ENCODE measurements at regions not wholly inside any gene's neighbourhood (a gene's known extent, or its start where the extent isn't known, plus 50 kb on each side); places are given as distances from the start of the nearest gene placed in this dataset.
"Not testable (repeated sequence)": the region's sequence is repeated elsewhere in the genome, so short reads cannot be mapped to it uniquely, and the experiment has no call there.

DNA sequence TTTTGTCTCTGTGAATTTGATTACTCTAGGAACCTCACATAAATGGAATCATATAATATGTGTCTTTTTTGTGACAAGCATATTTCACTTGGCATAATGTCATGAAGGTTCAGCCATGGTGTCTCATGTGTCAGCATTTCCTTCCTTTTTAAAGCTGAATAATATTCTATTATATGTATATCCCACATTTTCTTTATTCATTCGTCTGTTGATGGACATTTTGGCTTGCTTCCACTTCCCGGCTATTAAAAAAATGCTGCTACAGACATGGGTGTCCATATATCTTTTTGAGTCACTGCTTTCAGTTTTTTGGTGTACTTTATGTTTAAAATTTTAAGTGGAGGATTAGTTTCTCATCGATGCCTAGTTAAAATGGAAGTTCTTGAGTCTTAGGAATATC is 59.8 kb upstream of the C5orf63 start:
- no peak for DNase-seq (ENCODE audit: low spot score in 2 of 2)
- no peak for FAIRE-seq

DNA sequence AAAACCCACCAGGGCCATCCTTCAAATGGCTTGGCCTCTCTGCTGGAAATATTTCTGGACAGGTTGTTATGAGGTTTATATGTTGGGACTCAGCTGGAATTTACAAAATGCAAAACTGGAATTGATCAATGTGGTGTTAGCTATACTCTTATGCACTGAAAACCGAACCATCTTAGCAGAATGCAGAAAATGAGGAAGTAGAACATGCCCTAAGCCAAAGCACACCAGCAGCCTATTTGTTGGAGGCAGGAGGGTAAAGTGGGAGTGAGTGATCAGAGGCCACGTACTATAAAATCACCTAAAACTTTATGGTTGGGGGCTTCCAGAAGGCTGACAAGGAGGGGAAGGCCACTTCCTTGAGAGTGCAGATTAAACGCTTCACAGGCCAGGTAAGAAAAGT is 63.6 kb upstream of the C5orf63 start:
- DNase-seq (ENCODE audit: low spot score in 2 of 2): no peak
- FAIRE-seq: no peak

DNA sequence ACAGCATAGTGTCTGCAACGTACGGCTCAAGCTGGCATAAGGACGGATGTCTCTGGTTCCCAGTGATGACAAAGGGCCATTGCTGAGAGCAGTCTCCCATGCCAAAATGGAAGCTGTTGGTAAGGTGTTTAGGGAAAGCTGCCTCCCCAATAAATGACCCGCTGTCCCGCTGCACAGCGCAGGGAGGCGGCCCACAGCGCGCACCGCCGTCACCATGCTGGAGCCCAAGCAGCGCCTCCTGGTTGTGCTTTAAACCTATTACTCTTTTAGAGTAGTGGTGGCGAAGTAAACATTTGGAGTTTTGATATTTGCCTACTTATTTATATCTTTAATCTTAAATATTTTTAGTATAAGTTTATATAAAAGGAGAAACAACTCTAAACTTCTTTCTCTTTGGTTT is 70.4 kb upstream of the C5orf63 start:
- DNase-seq (ENCODE audit: low spot score in 2 of 2): no peak
- FAIRE-seq: no peak

DNA sequence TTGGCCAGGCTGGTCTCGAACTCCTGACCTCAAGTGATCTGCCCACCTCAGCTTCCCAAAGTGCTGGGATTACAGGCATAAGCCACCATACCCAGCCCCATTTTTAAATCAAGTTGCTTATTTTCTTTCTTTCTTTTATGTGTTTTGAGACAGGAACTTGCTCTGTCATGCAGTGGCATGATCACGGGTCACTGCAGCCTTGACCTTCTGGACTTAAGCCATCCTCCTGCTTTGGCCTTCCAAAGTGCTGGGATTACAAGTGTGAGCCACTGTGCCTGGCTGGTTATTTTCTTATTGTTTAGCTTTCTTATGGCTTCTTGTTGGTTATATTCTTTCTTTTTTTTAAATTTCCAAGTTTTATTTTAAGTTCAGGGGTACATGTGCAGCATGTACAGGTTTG is 79.7 kb upstream of the C5orf63 start:
- DNase-seq (ENCODE audit: low spot score in 2 of 2) (no peak), FAIRE-seq (no peak)

DNA sequence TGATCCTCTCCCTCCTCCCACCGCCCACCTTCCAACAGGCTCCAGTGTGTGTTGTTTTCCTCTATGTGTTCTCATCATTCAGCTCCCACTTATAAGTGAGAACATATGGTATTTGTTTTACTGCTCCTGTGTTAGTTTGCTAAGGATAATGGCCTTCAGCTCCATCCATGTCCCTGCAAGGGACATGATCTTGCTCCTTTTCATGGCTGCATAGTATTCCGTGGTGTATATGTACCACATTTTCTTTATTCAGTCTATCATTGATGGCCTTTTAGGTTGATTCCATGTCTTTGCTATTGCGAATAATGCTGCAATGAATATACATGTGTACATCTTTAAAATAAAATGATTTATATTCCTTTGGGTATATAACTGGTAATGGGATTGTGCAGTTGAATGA is 80.2 kb upstream of the C5orf63 start:
- DNase-seq (ENCODE audit: low spot score in 2 of 2): no peak
- no peak for FAIRE-seq

DNA sequence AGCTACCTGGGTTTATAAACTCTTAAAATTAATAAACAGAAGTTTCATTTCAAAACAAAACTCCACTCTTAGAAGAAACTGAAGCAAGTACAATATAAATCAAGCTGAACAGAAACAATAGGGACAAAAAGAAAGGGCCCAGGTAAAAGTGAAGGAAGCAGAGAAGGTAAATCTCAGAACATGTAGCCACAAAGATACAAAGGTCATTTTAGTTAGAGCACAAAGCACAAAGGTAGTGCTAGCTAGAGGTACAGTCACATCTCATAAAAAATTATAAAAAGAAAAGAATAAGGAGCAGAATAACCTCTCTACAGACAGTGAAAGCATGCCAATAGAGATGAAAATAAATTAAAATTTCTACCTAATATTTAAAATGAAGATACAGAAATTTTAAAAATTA is 90.4 kb upstream of the C5orf63 start:
- DNase-seq (ENCODE audit: low spot score in 2 of 2): no peak
- no peak for FAIRE-seq

DNA sequence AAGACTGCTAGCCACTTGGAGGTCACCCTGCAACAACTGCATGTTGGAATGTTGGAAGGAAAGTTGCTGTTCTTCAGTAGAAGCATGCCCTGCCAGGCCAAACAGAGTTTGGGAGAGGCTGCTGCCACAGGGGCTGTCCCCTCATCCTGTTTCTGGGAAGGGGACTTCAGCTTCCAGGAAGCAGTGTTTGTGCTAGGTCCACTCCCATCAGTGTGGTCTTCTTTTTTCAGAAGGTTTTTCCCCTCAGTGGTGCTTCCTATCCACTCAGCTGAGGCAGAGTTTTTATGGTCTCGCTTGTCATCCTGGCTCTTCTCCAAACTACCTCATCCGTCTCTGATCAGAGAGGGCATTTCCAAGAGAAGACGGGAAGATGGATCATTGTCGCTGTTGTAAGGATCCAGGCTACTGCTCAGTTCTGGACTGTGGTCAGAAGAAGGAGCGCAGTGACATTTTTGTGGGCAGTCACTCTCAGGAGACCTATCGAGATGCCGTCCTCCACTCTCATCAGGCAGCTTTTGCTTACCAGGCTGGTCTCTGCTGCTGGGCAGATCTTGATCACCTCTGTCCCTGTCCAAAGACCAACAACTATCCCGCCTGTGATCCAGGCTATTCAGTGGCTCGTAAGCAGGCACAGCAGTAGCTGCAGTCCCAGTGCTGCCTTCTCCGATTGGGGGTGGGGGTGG is 97.8 kb upstream of the C5orf63 start:
- FAIRE-seq: no peak
- no peak for DNase-seq (ENCODE audit: low spot score in 2 of 2)

DNA sequence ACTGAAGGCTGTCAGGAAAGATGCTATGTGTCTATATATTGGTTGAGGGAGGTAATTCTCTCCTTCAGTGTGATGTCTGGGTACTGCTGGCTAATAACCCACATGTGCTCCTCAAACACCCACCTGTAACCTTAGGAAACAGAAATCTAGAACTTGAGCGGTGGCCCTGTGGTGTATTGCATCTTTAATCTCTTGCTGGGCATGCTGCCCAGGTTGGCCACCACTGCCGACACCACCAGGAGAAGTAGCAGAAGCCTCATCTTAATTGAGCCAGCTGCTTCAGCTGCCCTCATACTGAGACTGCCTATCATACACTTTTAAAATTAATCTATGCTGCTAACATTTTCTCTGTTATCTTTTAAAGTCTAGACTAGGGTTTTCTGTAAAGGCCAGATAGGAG is 103.5 kb upstream of the C5orf63 start:
- DNase-seq (ENCODE audit: low spot score in 2 of 2) (no peak), FAIRE-seq (no peak)

DNA sequence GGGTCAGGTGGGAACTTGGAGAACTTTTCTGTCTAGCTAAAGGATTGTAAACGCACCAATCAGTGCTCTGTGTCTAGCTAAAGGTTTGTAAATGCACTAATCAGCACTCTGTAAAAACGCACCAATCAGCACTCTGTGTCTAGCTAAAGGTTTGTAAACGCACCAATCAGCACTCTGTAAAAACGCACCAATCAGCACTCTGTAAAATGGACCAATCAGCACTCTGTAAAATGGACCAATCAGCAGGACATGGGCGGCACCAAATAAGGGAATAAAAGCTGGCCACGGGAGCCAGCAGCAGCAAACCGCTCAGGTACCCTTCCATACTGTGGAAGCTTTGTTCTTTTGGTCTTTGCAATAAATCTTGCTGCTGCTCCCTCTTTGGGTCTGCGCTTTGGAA is 108.0 kb upstream of the MEGF10 start:
- not testable (repeated sequence) for FAIRE-seq; DNase-seq (ENCODE audit: low spot score in 2 of 2)

DNA sequence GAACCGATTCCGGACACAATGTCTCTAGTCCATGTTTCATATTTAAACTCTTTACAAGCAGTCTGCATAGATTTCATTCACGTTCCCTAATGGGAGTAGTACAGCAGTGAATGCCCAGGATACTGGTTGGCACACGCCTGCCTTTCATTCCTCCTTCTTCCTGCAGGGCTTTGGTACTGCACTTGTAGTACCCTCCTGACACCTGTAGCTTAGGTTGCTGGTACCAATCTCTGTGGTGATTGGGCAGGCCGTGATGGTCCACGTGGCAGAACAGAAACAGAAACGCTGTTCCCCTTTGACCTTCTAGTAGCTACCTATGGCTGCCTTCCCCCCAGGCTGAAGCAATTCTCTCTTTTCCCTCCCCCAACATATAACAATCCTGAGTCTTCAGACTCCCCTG is 107.3 kb upstream of the MEGF10 start:
- DNase-seq (ENCODE audit: low spot score in 2 of 2) (no peak), FAIRE-seq (no peak)

DNA sequence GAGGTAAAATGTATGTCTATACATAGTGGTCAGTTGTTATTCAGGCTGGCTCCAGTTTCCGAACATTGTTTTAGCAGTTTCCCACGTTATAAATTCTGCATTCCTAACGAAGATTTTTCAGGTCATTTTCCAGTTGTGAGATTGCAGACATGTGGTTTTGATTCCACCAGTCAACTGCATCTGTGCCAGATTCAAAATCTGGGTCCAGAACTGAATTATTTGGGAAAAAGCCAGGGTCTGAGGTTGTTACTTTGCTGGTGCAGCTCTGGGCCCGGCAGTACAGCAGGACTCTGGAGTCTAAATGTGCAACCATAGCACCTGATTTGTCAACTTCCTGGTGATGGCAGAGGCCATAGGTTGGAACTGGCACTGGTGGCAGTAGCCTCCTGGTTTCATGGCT is 105.7 kb upstream of the MEGF10 start:
- DNase-seq (ENCODE audit: low spot score in 2 of 2): no peak

DNA sequence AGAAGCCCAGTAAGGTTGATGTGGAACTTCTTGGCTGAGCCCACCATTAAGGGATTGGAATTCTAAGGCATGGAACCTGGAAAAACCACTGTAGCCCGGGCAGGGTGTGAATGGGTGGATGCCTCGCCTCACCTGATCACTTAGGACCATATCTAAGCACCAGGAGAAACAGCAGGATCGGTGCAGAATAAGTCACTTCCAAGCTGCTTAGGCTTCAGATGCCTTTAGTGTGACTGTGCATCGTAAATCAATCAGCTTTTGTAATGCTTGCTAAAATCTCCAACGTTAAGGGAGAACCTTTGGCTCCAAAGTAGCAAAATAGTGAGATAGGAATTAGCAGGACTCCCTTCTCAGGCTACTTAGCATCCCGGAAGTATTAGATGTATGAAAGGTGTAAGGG is 103.9 kb upstream of the MEGF10 start:
- no peak for DNase-seq (ENCODE audit: low spot score in 2 of 2)
- no peak for FAIRE-seq

More for the DNA sequence above, 105.7 kb upstream of the MEGF10 start:
- no peak for FAIRE-seq

DNA sequence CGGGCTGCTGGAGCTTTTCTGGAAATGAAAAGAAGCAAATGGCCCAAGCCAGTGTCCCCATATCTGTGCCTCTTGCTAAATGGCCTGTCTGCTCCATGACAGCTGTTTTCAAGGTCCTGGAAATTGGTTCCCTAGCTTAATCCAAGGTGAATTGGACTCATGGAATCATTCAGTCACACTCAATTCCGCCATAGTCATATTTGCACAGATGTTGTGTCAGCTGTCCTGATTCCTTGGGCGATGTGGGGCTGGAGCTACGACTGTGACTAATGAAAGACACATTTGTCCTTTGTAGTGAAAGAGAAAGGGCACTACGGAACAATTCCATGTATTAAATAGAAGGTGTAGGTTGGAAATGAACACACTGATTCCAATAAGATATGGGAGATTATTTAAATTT is 102.9 kb upstream of the MEGF10 start:
- no peak for FAIRE-seq
- no peak for DNase-seq (ENCODE audit: low spot score in 2 of 2)

DNA sequence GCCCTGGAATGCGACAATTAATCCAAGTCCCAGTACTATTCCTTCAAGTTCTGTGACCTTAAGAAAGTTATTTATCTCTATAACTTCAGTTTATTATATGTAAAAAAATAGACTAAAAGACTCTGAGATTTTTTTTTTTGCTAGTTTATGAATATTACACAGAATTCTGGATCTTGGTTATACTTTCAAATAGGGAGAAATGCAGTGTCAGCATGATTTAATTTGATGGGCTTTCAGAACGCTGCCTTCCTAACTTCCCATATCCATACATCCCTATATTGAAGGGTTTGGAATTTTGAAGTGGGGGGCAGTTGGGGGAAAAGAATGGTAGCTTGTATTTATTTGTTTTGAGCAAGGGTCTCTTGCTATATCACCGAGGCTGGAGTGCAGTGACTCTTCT is 98.4 kb upstream of the MEGF10 start:
- no peak for DNase-seq (ENCODE audit: low spot score in 2 of 2)
- no peak for FAIRE-seq

DNA sequence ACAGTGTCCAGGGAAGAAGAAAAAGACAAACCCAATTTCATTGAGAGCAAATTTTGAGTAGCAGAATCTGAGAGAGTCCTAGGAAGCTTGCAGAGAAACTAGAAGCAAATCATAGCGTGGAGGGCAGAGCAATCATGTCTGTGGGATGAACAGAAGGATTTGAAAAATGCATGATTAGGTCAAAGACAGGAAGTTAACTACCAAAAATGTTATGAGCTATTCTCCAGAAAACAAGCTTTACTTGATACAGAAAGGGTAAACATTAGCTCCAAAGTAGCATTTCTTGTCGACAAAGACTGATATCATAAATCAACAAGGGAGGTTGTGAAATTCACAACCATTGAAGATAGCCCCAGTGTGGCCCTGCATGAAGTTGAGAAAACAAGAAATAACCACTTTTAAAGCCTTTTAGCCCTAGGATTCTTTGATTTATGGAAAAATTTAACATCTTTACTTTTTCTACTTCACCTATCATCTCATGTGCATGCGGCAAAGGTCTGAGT is 97.7 kb upstream of the MEGF10 start:
- FAIRE-seq (no peak), DNase-seq (ENCODE audit: low spot score in 2 of 2) (no peak)

DNA sequence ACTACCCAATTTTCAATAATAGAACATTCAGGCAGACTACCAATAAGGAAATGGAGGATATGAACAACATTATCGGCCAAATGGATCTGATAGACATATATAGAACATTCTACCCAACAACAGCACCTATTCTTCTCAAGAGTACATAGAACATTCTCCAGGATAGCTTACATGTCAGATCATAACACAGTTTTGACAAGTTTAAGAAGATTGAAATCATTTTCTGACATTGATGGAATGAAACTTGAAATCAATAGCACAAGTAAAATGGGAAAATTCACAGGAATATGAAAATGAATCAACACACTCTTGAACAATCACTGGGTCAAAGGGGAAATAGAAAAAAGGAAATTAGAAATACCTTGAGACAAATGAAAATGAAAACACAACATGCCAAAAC is 94.6 kb upstream of the MEGF10 start:
- DNase-seq (ENCODE audit: low spot score in 2 of 2) (no peak), FAIRE-seq (no peak)

DNA sequence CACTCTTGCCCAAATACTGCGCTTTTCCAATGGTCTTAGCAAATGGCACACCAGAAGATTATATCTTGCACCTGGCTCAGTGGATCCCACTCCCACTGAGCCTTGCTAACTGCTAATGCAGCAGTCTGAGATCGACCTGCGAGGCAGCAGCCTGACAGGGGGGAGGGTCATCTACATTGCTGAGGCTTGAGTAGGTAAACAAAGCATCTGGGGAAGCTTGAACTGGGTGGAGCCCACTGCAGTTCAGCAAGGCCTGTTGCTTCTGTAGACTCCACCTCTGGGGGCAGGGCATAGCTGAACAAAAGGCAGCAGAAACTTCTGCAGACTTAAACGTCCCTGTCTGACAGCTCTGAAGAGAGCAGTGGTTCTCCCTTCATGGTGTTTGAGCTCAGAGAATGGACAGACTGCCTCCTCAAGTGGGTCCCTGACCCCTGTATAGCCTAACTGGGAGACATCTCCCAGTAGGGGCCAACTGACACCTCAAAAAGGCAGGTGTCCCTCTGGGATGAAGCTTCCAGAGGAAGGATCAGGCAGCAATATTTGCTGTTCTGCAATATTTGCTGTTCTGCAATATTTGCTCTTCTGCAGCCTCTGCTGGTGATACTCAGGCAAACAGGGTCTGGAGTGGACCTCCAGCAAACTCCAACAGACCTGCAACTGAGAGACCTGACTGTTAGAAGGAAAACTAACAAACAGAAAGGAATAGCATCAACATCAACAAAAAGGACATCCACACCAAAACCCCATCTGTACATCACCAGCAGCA is 93.0 kb upstream of the MEGF10 start:
- FAIRE-seq; DNase-seq (ENCODE audit: low spot score in 2 of 2): not testable (repeated sequence)

DNA sequence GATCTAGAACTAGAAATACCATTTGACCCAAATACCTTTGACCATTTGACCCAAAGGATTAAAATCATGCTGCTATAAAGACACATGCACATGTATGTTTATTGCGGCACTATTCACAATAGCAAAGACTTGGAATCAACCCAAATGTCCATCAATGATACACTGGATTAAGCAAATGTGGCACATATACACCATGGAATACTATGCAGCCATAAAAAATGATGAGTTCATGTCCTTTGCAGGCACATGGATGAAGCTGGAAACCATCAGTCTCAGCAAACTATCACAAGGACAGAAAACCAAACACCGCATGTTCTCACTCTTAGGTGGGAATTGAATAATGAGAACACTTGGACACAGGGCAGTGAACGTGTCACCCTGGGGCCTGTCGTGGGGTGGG is 87.9 kb upstream of the MEGF10 start:
- not testable (repeated sequence) for FAIRE-seq; DNase-seq (ENCODE audit: low spot score in 2 of 2)

DNA sequence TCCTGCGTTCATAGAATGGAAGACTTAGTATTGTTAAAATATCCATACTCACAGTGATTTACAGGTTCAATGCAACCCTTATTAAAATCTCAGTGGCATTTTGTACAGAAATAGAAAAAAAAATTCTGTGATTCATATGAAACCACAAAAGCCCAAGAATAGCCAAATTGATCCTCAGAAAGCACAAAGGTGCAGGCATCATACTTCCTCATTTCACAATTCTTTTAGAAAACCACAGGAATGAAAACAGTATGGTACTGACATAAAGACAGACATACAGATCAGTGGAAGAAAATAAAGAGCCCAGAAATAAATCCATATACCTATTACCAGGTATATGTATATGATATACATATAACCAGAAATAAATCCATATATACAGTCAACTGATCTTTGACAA is 86.8 kb upstream of the MEGF10 start:
- FAIRE-seq (no peak), DNase-seq (ENCODE audit: low spot score in 2 of 2) (no peak)

DNA sequence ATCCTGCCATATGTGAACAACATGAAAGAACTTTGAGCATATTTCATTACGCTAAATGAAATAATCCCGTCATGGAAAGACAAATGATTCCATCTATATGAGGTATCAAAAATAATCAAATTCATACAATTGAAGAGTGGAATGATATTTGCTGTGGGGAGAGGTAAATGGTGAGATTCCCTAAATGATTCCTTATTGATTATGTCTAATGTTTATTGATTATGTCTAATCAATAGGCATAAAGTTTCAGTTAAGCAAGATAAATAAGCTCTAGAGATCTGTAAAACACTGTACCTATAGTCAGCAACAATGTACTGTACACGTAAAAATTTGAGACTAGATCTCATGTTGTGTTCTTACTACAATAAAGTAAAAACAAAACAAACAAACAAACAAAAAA is 85.4 kb upstream of the MEGF10 start:
- no peak for DNase-seq (ENCODE audit: low spot score in 2 of 2)
- no peak for FAIRE-seq

DNA sequence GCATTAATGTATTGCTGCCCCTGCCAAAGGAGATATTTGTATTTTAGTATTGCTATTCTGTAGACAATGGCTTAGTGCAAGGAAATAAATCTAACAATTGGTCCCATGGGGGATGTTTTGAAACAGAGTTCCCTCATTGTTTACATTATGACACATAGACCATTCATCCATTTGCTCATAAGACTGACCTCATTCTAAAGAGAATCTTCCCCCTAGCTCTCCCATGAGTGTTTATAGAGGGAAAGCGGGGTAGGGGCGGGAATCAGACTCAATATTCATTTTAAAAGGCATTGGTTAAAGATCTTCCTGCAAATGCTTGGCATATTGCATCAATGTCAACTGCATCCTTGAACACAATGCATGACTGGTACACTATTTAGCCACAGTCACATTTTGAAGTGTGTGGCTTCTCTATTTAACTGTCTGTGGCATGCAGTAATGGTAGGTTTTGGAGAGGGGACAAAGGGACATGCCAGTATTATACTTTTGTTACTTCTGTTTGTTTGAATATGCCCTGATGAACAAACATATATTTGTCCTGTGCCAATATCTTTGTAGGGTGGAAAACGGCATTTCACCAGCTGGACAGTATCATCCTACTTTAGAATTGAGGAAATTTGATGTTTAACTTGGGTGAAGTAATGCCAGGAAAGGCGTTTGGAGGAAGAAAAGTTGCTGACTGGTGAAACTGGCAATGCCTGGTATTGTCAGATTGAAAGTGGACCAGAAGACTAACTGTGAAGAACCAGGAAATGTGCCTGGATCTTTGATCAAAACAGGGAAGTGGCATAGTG is 84.1 kb upstream of the MEGF10 start:
- FAIRE-seq (no peak), DNase-seq (ENCODE audit: low spot score in 2 of 2) (no peak)

Data from frontal cortex (tissue), 3 donors.